GM18907 (cell line): ENCODE measurements at regions not wholly inside any gene's neighbourhood (a gene's known extent, or its start where the extent isn't known, plus 50 kb on each side); places are given as distances from the start of the nearest gene placed in this dataset.
"Not testable (repeated sequence)": the region's sequence is repeated elsewhere in the genome, so short reads cannot be mapped to it uniquely, and the experiment has no call there.

Source experiments
- ATAC-seq: cut with Tn5 transposase; IDR thresholded peaks from one replicate; pipeline ENCODE4 v1.9.1; 2021; ENCODE audit warnings: mild to moderate bottlenecking, moderate library complexity; ENCODE audit not compliant: unreplicated experiment

- no peak for ATAC-seq
Measured at GRCh38 chr5:52603778-52604554, 183.8 kb upstream of the ITGA1 start.

DNA sequence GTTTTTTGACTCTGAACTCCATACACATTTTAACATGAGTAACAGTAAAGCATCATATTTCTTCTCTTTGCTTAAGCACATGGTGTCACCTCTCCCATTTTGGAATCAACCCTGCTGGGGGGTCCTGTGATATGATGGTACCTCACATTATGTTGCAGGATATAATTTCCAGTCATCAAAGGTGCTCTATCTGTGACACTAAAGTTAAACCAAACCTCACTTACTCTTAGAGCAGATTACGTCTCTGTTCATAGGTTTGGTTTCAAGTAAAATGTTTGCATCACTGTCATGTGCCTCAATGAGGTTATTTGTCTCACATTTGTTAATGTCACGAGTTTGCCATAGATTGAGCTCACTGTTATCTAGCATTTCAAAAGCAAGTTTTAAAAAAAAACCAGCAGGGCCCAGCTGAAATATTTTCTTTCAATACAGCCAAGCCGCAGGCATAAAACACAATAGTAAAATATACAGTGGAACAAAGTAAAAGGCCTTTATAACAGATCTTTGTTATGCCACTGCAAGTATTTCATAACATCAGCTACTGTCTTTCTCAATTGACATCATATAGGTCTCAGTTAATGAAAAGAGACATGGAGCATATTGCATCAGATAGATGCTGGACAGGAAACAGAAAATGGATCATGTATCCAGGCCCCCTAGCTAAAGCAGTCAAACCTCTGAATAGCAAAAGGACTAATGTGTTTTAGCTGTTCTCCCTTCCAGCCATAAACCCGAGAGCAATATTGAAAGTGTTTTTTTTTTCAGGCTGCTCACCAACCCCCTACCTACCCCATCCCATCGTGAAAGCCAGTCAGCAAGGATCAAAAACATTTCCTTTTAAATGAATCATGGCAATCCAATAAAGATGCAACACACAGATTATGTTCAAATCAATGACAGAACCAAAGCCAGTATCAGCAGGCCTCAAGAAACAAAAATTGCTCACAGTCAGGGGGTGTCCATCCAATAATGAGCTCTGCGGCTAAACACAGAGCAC lies 182.1 kb upstream of the ITGA1 start:
- no peak for ATAC-seq

DNA sequence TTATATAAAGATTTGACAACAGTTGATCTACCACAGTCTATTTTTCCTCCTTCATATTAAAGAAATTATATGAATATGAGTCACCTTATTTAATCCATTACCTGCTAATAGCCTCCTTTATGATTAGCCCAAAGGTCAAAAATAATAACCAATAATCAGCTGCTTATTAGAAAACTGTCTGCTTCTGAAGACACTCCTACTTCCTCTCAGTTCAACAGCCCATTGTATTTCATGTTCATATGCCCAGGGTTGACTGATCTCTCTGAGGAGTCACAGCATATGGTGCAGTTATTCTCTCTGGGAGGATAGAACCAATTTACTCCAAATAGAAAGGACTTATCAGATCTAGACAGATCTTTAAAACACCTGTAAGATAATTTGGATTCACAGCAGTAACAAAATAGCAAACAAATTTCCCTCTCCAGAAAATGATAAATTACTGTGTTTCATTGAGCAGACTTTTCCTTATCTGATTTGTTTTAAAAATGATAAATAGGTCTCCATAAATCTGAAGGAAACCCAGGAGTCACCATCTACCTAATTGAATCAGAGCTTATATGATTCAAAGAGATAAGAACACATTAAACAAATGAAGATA lies 180.4 kb upstream of the ITGA1 start:
- ATAC-seq: no peak

- no peak for ATAC-seq
Measured at GRCh38 chr5:52620315-52620714, 167.4 kb upstream of the ITGA1 start.

DNA sequence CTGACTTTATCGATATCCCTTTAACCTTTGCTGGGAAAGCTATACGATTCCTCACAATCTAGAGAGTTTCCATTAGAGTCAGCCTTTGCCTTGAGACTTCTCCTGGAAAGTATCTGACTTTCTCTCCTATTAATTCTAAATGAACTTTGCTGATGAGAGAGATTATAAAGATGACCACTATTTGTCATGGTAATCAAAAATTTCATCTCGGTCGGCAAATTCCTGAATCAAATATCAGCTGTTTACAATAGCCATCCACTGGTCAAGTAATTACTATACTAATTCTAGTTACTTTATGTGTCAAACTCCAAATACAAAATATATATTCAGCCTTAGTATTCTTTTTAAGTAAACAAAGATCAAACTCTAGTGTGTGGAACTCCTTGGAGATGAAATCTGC lies 164.4 kb upstream of the ITGA1 start:
- ATAC-seq: no peak

- no peak for ATAC-seq
Measured at GRCh38 chr5:52624291-52624690, 163.4 kb upstream of the ITGA1 start.

DNA sequence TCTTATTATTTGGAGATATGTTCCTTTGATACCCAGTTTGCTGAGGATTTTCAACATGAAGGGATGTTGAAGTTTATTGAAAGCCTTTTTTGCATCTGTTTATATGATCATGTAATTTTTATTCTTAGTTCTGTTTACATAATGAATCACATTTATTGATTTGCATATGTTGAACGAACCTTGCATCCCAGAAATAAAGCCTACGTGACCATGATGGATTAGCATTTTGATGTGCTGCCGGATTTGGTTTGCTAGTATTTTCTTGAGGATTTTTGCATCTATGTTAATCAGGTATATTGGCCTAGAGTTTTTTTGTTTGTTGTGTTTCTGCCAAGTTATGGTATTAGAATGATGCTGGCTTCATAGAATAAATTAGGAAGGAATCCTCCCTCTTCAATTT lies 161.4 kb upstream of the ITGA1 start:
- ATAC-seq: no peak

DNA sequence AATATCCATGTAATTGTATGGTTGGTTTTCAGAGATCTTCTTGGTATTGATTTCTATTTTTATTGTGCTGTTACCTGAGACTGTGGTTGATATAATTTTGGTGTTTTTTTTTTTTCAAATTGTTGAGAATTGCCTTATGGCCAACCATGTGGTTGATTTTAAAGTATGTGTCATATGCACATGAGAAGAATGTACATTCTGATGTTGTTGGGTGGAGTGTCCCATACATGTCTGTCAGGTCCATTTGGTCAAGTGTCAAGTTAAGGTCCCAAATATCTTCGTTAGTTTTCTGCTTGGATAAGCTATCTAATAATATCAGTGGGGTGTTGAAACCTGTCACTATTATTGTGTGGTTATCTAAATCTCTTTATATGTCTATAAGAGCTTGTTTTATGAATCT lies 160.0 kb upstream of the ITGA1 start:
- no peak for ATAC-seq

DNA sequence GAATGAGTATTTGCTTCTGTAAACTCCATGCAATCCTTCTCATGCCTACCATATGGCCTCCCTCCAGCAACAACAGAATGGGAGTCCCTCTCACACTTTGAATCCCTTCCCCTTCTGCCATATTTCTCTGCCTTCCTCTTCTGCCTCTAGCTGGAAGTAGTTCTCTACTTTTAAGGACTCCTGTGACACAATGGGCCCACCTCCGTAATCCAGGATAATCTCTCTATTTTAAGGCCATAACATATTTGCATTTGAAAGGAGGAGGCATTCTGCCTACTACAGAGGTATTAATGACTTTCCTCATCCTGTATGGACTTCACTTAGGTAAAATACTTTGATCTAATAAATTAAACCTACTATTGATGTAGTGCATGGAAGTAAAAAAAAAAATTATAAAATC lies 155.4 kb upstream of the ITGA1 start:
- no peak for ATAC-seq

- ATAC-seq: not testable (repeated sequence)
Measured at GRCh38 chr5:52634171-52634570, 153.5 kb upstream of the ITGA1 start.

- ATAC-seq: no peak
Measured at GRCh38 chr5:52638732-52639131, 149.0 kb upstream of the ITGA1 start.

GRCh38 chr5:52648726-52649125 lies 139.0 kb upstream of the ITGA1 start:
- ATAC-seq: no peak

- ATAC-seq: no peak
Measured at GRCh38 chr5:52655163-52655562, 132.6 kb upstream of the ITGA1 start.

DNA sequence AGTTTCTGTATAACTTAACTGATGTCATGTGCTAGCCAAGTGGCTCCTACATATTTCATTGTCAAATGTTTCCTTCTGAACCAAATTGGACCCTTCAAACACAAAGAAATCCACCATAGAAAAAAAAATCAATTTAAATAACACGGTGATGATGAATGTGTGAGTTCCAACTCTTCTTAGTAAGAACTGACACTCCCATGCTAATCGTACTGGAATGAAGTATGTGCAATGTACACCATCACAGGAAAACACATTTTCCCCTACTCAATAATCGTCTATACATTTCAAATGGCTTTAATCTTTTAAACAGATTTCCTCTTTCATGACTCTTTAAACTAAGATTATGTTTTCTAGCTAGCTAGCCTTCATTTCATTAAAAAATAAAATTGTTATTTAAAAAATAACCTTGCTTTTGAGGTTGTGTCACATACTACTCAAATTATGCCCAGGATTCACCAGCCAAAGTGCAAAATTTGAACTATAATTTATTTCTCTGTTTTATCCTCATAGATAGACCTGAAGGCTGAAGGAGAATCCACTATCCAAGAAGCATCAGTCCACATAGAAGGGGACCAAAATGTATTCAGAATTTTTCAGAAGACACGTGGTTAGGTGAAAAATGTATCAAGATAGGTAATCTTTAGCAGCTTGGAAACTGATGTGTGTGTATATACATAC lies 131.0 kb upstream of the ITGA1 start:
- no peak for ATAC-seq

DNA sequence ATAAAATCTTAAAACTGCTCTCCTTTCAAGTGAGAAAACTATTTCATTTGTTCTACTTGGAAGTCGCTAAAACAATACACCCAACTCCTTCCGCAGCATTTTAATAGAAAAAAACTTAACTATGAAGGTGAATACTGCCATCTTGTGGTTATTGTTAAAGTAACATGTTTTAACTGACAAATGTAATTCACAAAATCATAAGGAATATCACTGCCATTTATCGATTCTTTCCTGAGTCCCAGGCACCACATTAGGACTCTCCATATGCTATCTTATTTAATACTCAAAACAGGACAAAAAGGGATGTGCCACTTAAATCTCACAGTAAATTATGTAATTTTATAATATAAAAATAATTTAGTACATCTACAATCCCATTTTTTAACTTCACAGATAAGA lies 130.5 kb upstream of the ITGA1 start:
- ATAC-seq: no peak

DNA sequence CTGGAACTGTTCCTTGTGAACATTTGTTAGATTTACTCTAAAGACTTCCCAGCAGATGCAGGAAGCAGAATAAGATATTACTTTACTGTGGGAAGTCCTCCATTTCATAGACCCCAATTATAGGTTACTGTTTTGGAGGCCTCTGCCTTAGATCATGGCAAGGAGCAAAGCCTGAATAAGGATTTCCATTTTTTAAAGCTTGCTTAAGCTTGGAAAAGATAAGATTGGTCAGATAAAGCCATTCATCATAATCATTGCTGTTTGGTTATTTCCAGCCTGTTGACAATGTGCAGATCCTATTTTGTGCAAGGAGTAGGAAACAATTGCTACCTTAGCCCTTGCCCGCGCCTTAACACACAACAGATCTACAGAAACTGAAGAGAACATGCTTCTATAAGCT lies 129.5 kb upstream of the ITGA1 start:
- ATAC-seq: no peak

DNA sequence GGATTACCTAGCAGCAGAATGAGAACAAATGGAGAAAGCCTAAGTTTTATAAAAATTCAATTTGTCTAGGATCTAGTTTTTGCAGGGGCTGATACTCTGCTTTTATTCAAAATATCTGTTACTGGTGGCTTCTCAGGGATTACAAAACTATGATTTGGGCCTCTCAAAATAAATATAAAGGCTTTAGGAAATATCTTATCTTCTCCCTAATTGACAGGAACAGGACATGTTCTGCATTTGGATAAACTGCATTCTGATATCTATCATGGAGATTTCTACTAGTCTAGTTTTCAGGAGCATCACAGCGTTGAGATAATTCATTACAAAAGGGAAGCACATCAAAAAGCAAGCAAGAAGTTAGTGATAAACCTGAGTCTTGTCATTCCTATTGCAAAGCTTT lies 127.1 kb upstream of the ITGA1 start:
- no peak for ATAC-seq

DNA sequence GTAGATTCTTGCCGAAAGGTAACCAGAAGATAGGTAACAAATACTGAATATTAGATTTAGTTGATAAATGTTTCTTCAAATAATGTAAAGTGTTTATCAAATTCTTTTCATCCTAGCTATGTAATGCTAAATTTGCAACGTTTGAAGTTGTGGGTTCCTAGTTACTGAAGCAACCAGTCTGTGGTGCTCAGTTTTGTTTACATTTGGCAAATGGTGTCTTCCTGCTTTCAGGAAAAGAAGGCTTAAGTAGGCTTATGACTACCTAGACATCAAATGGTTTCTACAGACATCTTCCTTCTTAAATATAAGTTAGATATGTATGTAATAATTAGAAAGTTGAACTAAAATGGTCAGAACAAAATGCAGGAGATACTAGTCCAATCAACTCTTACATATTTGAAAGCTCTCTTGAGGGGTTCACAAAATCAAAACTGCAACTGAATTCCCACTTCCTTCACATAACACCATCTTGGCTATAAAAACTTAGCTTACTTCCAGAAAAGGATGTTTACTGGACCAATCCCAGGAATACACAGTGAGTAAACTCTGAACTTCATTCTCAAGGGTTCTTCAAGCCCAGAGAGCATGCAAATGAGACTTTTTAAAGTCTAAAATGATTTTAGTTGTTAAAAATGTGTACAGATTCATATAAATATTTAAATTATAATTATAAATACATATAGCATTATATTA lies 125.7 kb upstream of the ITGA1 start:
- ATAC-seq: no peak

GRCh38 chr5:52665559-52665958 lies 122.2 kb upstream of the ITGA1 start:
- ATAC-seq: no peak

DNA sequence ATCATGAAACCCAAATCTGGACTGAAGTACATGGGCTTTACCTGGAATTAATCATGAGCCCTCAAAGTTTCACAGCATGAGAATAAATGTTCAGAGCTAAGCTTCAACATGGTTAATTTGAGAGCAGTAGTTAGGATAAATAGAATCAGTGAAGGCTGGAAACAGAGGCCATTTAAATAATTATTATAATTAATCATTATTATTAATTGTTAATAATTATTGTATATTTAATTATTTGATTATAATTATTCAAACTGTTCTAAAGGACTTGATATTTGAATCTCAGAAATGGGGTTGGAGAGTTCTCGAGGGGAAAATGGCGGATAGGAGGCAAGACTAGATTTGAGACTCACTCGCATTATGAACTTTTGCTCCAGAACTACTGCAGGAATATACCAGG lies 119.6 kb upstream of the ITGA1 start:
- no peak for ATAC-seq
